Liver (tissue), 3 donors: ENCODE measurements at regions not wholly inside any gene's neighbourhood (a gene's known extent, or its start where the extent isn't known, plus 50 kb on each side); places are given as distances from the start of the nearest gene placed in this dataset.

Source experiments
- EGR1 ChIP-seq, 2 donors: IDR thresholded peaks; 2 replicates each; pipeline ENCODE4 v1.6.1; 2016 to 2018; ENCODE audit warnings: antibody characterized with exemption in 2 of 2, low read depth in 2 of 2
- FOXA1 ChIP-seq: IDR thresholded peaks from 2 replicates; pipeline ENCODE4 v1.6.1; 2016; ENCODE audit warnings: antibody characterized with exemption
- FOXA2 ChIP-seq: IDR thresholded peaks from 2 replicates; pipeline ENCODE4 v1.6.1; 2016; ENCODE audit warnings: antibody characterized with exemption
- JUND ChIP-seq, 2 donors: IDR thresholded peaks; 2 replicates each; pipeline ENCODE4 v1.6.1; 2016; ENCODE audit warnings: antibody characterized with exemption in 2 of 2
- MAX ChIP-seq: IDR thresholded peaks from 2 replicates; pipeline ENCODE4 v1.6.1; 2016; ENCODE audit warnings: antibody characterized with exemption
- RAD21 ChIP-seq, 2 donors: IDR thresholded peaks; 2 replicates each; pipeline ENCODE4 v1.6.1; 2016; ENCODE audit warnings: antibody characterized with exemption in 2 of 2, mild to moderate bottlenecking in 2 of 2
- RXRA ChIP-seq, 2 donors: IDR thresholded peaks; 2 replicates each; pipeline ENCODE4 v1.6.1; 2017 to 2018; ENCODE audit warnings: antibody characterized with exemption in 2 of 2, mild to moderate bottlenecking in 1 of 2
- SP1 ChIP-seq: IDR thresholded peaks from 2 replicates; pipeline ENCODE4 v1.6.1; 2018; ENCODE audit warnings: antibody characterized with exemption, mild to moderate bottlenecking
- YY1 ChIP-seq: IDR thresholded peaks from 2 replicates; pipeline ENCODE4 v1.6.1; 2016; ENCODE audit warnings: antibody characterized with exemption, mild to moderate bottlenecking
- TF ChIP-seq, protein P1 (sequence below): fragments of 150-350 bp; IDR thresholded peaks from 2 replicates; pipeline ENCODE4 v1.5.1; 2017; ENCODE audit warnings: improper control_type of control experiment, low read depth, low read length; ENCODE audit not compliant: missing input control
- TF ChIP-seq, protein P2 (sequence below): IDR thresholded peaks from 2 replicates; pipeline ENCODE4 v1.6.1; 2016; ENCODE audit warnings: antibody characterized with exemption, mild to moderate bottlenecking
- donor health status: healthy.
- donor health status: healthy.

DNA sequence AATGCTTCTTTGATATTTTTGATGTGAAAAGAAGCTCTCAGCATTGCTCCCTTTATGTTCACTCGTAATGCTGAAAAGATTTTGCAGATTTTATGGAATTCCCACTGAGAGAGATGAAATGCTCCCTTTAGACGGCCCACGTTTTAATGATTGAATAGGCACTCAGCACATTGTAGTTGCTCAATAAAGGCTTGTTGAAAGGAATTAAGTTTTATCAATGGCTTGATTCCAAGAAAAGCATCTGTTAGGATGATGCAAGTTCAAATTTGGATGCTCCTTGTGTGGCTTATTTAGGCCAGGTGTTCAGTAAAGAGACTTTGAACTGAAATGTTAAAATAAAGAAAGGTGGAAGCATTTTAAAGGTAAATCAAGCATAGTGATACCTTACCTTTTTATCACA lies 725.1 kb downstream of the EPHA4 start:
- TF ChIP-seq, protein P1, sequence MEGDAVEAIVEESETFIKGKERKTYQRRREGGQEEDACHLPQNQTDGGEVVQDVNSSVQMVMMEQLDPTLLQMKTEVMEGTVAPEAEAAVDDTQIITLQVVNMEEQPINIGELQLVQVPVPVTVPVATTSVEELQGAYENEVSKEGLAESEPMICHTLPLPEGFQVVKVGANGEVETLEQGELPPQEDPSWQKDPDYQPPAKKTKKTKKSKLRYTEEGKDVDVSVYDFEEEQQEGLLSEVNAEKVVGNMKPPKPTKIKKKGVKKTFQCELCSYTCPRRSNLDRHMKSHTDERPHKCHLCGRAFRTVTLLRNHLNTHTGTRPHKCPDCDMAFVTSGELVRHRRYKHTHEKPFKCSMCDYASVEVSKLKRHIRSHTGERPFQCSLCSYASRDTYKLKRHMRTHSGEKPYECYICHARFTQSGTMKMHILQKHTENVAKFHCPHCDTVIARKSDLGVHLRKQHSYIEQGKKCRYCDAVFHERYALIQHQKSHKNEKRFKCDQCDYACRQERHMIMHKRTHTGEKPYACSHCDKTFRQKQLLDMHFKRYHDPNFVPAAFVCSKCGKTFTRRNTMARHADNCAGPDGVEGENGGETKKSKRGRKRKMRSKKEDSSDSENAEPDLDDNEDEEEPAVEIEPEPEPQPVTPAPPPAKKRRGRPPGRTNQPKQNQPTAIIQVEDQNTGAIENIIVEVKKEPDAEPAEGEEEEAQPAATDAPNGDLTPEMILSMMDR = no peak
- TF ChIP-seq EGR1 (IDR thresholded peaks at IDR 0.05; ENCODE audit: low read depth in 2 of 2) = no peak
- TF ChIP-seq YY1 = no peak
- no peak for TF ChIP-seq MAX
- no peak for TF ChIP-seq JUND (IDR thresholded peaks at IDR 0.05)
- TF ChIP-seq, protein P2, sequence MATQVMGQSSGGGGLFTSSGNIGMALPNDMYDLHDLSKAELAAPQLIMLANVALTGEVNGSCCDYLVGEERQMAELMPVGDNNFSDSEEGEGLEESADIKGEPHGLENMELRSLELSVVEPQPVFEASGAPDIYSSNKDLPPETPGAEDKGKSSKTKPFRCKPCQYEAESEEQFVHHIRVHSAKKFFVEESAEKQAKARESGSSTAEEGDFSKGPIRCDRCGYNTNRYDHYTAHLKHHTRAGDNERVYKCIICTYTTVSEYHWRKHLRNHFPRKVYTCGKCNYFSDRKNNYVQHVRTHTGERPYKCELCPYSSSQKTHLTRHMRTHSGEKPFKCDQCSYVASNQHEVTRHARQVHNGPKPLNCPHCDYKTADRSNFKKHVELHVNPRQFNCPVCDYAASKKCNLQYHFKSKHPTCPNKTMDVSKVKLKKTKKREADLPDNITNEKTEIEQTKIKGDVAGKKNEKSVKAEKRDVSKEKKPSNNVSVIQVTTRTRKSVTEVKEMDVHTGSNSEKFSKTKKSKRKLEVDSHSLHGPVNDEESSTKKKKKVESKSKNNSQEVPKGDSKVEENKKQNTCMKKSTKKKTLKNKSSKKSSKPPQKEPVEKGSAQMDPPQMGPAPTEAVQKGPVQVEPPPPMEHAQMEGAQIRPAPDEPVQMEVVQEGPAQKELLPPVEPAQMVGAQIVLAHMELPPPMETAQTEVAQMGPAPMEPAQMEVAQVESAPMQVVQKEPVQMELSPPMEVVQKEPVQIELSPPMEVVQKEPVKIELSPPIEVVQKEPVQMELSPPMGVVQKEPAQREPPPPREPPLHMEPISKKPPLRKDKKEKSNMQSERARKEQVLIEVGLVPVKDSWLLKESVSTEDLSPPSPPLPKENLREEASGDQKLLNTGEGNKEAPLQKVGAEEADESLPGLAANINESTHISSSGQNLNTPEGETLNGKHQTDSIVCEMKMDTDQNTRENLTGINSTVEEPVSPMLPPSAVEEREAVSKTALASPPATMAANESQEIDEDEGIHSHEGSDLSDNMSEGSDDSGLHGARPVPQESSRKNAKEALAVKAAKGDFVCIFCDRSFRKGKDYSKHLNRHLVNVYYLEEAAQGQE = no peak
- no peak for TF ChIP-seq FOXA2
- TF ChIP-seq RXRA (IDR thresholded peaks at IDR 0.05) = no peak
- TF ChIP-seq FOXA1 = no peak
- no peak for TF ChIP-seq RAD21 (IDR thresholded peaks at IDR 0.05)
- no peak for TF ChIP-seq SP1
